CD4-positive, alpha-beta T cell treated with Interleukin-6 for 4 hours (primary cell): ENCODE measurements at regions not wholly inside any gene's neighbourhood (a gene's known extent, or its start where the extent isn't known, plus 50 kb on each side); places are given as distances from the start of the nearest gene placed in this dataset.
"Not testable (repeated sequence)": the region's sequence is repeated elsewhere in the genome, so short reads cannot be mapped to it uniquely, and the experiment has no call there.

Source experiments
- DNase-seq: peaks from one replicate; pipeline ENCODE4 v3.0.0-alpha.2; 2020; ENCODE audit warnings: mixed read lengths

DNA sequence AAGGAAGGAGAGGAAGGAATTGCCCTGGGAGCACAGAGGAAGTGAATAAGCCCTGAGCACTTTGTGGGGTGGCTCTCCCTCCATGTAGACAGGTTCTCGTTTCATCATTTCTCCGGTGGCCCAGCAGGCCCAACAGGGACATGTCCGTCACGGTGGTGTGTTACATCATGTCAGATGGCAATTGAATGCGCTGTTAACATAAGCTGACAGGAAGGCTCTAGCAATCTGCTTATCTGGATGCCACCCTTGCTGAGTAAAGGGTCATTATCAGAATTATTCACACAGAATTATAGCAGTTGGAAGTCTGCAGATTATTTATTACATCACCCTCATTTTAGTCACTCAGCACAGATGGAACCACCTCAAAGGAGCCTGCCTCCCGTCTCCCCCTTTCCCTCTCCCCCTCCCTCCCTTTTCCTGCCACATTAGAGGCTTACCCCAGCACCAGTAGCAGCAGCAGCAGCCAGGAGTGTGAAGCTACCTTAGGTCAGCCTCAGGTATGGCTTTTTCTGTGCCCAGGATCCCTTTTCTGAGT lies 124.3 kb upstream of the TRIM2 start:
- no peak for DNase-seq

- DNase-seq: no peak
These were observed 123.2 kb upstream of the TRIM2 start for GRCh38 chr4:153081006-153081580.

DNA sequence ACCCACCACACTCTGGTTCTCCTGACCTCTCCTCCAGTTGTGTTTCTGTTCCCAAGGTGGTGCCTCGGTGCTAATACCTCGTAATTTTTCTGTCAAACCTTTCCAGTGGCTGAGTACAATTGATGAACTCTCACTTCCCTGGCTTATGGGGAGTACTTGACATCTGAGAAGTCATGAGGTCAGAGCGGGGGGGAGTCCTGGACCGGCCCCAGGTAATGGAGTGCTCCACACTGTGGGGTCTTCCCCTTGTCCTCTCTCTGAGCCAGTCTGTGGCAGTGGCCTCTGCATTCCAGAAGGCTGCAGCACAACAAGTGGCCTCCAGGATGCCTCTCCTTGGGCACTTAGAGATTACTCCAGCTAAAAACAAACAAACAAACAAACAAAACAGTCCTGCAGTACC lies 122.5 kb upstream of the TRIM2 start:
- no peak for DNase-seq

GRCh38 chr4:153082322-153083301 lies 121.6 kb upstream of the TRIM2 start:
- DNase-seq: peak; percentile 7

- DNase-seq: peak; percentile 67
These were observed 120.7 kb upstream of the TRIM2 start for GRCh38 chr4:153083447-153083947.

GRCh38 chr4:153084224-153084979 lies 119.8 kb upstream of the TRIM2 start:
- DNase-seq: no peak

DNA sequence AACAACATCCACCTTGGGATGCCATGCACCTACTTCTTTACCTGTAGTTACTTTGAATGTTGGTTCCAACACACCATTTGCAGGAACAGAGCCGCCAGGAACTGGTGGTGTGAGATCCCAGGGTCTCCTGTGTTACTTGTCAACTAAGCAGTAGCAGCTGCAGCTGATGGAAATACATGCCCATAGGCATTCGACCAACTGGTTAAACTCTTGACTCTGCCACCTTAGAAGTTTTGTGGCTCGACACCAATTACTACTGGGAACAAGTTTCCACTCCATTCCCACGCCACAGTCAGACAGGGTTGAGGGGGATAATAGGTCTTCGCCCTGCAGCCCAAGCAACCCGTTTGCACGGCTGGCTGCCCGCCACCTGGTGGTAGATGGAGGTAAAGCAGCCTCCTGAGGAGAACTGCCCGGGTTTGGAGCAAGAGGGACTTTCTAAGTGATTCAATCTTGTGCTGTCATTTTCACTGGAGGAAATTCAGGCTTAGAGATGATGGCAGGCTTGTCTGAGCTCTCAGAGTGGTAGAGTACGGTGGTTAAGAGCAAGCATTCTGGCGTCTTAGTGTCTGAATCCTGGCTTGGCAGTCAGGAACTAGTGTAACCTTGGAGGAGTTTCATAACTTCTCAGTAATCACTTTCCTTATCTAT lies 119.1 kb upstream of the TRIM2 start:
- DNase-seq: peak; percentile 85

DNA sequence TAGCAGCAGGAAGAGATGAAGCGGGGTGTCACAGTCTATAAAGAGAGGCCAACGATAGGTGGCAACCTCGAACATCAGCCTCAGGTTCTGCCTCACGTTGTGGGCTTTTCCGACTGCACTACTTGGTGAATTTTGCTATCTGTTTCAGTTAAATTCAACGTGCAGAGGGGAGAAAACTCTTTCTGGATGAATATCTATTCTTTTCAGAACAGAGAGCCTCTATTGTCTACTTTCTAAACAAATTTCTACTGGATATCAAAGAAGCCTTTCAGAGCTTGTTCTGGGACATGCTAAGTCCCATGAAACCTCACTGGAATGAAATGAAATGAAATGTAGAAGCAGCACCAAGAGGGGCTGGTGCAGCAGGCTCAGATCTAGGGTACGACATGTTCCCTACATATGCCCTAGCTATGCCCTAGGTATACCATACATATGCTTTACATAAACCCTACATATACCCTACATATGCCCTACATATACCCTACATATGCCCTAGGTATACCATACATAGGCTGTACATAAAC lies 116.5 kb upstream of the TRIM2 start:
- DNase-seq: no peak

DNA sequence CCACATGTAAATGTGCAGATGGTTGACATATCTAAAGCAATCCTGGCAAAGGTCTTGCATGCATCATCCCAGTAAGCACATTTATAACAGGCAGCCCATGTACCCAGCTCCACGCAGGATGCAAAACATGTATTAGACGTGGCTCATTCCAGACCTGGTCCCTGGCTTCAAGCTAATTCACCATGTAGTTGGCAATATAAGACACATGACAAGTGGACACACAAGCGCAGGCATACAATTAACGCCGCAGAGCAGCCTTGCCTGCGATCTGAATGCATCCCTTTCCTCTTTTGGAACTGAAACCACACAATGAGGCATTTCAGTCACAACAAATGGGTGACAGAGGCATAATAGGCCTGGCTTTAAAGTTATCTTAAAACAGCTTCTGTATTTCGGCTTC lies 114.5 kb upstream of the TRIM2 start:
- DNase-seq: no peak

DNA sequence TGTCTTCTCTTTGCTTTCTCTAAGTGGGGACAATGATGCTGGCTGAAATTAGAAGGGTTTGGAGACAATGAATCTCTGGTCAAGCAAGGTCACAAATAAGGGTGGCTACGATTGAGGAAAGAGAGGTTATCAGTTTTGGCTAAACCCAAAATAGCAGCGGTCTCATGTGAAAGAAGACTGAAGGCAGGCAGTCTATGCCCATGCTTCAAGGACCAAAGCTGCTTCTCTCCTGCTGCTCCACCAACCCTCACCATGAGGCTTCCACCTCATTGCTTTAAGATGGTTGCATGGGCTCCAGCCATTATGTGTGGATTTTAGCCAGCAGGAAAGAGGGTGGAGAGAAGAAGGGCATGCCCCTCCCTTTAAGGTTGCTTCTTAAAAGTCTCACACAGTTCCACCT lies 114.1 kb upstream of the TRIM2 start:
- DNase-seq: no peak

DNA sequence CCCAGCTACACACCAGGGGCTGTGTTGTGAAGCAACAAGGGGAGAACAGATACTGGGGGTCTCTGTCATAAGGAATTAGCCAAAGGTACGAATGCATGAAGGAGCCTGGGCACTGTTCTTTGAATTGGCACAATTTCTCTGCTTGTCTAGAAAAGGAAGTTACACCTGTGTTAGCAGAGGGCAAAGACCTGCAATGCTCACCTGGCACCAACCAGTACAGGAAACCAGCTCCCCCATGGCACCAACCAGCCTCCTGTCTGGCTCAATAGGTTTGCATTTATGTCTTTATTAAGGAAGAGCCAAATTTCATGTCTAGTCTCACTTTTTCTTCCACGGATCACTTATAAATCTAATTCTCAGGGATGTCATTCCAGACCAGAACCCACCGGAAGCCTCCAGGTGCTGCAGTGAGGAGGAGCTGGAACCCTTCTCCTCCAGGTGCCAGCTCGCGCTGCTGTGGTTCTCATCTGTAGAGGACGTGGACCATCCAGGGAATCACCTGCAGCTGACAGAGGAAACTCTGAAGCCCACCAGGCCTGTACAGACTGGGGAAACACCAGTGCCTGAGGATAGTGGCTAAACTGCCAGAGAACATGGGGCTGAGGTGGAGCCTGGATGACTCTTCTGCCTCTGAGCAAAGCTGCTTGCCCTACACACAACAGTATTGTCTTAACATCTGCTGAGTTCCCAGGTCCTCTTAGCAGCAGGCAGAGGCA lies 113.4 kb upstream of the TRIM2 start:
- DNase-seq: peak; percentile 12

DNA sequence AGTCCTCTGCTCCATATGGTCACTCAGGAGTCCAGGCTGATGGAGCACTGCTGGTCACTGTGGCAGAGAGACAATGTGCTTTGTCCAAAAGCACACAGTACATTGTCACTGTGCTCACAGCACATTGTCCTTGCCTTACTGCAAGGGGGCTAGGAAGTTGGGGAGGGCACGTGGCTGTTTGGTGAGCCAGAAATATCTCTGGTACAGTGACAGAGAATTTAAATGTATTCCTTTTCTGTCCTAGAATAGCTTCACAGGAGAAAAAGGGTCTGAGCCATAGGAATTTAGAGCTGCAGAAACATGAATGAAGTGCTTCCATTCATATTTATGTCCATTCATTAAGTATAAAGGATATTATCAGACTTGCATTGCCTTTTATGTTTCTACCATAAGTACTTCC lies 110.8 kb upstream of the TRIM2 start:
- no peak for DNase-seq

GRCh38 chr4:153093802-153094201 lies 110.4 kb upstream of the TRIM2 start:
- DNase-seq: no peak

DNA sequence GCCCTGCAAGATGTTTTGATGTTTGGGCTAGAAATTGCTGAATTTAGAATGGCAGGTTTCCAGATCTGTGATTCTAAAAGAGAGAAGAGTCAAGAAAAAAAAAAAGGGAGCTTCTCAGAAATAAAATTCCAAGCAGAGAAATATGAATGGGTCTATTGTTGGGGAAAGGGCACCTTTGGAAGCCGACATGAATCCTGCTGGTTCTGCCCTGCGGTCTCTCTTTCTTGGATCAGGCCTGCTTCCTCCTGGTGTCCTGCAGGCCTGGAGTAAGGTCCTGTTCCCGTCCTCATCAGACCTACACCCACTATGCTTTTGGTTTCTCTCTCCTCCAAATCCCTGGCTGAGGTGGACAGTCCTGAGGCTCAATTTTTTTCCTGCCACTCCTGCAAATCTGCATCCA lies 109.8 kb upstream of the TRIM2 start:
- no peak for DNase-seq

GRCh38 chr4:153095448-153096204 lies 108.6 kb upstream of the TRIM2 start:
- DNase-seq: no peak

GRCh38 chr4:153096344-153096743 lies 107.9 kb upstream of the TRIM2 start:
- no peak for DNase-seq

GRCh38 chr4:153098427-153098826 lies 105.8 kb upstream of the TRIM2 start:
- DNase-seq: no peak

GRCh38 chr4:153099391-153100140 lies 104.7 kb upstream of the TRIM2 start:
- no peak for DNase-seq

- not testable (repeated sequence) for DNase-seq
These were observed 97.5 kb upstream of the TRIM2 start for GRCh38 chr4:153106736-153107135.

GRCh38 chr4:153107246-153107645 lies 97.0 kb upstream of the TRIM2 start:
- no peak for DNase-seq
